ENCODE measurements at regions not wholly inside any gene's neighbourhood (a gene's known extent, or its start where the extent isn't known, plus 50 kb on each side); places are given as distances from the start of the nearest gene placed in this dataset.
A peak's percentile ranks its signal among the peaks of the same experiment; 100 is the strongest.

- no peak overlapping the region for H3K4me3 ChIP-seq (ENCODE audit: low read depth, low read length)
- in situ Hi-C loops (cut with HindIII; ENCODE audit: low sequenced_read_pairs) = no loop called here
- TF ChIP-seq, protein P1, sequence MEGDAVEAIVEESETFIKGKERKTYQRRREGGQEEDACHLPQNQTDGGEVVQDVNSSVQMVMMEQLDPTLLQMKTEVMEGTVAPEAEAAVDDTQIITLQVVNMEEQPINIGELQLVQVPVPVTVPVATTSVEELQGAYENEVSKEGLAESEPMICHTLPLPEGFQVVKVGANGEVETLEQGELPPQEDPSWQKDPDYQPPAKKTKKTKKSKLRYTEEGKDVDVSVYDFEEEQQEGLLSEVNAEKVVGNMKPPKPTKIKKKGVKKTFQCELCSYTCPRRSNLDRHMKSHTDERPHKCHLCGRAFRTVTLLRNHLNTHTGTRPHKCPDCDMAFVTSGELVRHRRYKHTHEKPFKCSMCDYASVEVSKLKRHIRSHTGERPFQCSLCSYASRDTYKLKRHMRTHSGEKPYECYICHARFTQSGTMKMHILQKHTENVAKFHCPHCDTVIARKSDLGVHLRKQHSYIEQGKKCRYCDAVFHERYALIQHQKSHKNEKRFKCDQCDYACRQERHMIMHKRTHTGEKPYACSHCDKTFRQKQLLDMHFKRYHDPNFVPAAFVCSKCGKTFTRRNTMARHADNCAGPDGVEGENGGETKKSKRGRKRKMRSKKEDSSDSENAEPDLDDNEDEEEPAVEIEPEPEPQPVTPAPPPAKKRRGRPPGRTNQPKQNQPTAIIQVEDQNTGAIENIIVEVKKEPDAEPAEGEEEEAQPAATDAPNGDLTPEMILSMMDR (IDR thresholded peaks at IDR 0.05; ENCODE audit: low read depth, low read length, missing control alignments) = no peak
- DNase-seq (ENCODE audit: low read depth) = no peak
Observed at GRCh38 chr2:19214682-19215391, 143.6 kb downstream of the OSR1 start.

- DNase-seq (ENCODE audit: low read depth) = no peak
- TF ChIP-seq, protein P1 (IDR thresholded peaks at IDR 0.05; ENCODE audit: low read depth, low read length, missing control alignments) = no peak
- H3K4me3 ChIP-seq (ENCODE audit: low read depth, low read length) = no peak overlapping the region
- in situ Hi-C loops (cut with HindIII; ENCODE audit: low sequenced_read_pairs) = no loop called here
Observed at GRCh38 chr2:19209575-19210341, 148.7 kb downstream of the OSR1 start.

DNA sequence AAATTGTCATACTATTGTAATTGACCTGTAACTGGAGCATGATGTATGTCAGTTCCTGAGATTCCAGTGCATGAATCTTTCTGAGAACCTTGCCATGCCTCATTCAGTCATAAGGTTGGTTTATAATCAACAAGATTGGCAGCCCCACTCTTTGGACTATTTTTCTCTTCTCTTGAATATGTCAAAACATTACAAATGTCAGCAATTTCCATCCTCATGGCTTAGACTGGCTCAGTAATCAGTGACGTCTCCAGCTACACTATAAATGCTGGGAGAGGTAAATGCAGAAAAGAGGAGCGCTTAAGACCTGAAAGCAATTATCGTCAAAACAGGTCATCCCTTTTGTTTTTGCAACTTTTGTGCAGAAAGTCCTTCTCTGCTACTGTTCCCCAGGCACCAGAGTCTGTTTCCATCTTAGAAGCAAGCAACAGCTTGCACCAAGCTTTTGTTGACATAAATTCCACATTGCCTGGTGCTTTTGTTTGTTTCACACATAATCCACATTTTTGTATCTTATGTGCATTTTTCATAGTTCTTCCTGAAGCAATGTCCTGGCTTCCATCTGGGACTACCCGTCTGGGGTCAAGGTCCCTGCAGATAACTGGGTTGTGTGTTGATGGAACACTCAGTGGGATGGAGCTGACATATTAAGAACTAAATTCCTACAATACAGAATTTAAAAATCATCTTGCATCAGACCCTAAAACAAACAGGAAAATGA, 149.8 kb downstream of the OSR1 start:
- in situ Hi-C loops (cut with HindIII; ENCODE audit: low sequenced_read_pairs) = no loop called here
- TF ChIP-seq, protein P1 (IDR thresholded peaks at IDR 0.05; ENCODE audit: low read depth, low read length, missing control alignments) = no peak
- H3K4me3 ChIP-seq (ENCODE audit: low read depth, low read length) = no peak overlapping the region
- DNase-seq (ENCODE audit: low read depth) = no peak

GRCh38 chr2:19207452-19207851, 151.0 kb downstream of the OSR1 start:
- H3K4me3 ChIP-seq (ENCODE audit: low read depth, low read length) = no peak overlapping the region
- TF ChIP-seq, protein P1 (IDR thresholded peaks at IDR 0.05; ENCODE audit: low read depth, low read length, missing control alignments) = no peak
- peak; percentile 20 for DNase-seq (ENCODE audit: low read depth)
- in situ Hi-C loops (cut with HindIII; ENCODE audit: low sequenced_read_pairs) = no loop called here

GRCh38 chr2:19205983-19206533, 152.4 kb downstream of the OSR1 start:
- TF ChIP-seq, protein P1 (IDR thresholded peaks at IDR 0.05; ENCODE audit: low read depth, low read length, missing control alignments) = no peak
- no peak for DNase-seq (ENCODE audit: low read depth)
- in situ Hi-C loops (cut with HindIII; ENCODE audit: low sequenced_read_pairs) = no loop called here
- no peak overlapping the region for H3K4me3 ChIP-seq (ENCODE audit: low read depth, low read length)

DNA sequence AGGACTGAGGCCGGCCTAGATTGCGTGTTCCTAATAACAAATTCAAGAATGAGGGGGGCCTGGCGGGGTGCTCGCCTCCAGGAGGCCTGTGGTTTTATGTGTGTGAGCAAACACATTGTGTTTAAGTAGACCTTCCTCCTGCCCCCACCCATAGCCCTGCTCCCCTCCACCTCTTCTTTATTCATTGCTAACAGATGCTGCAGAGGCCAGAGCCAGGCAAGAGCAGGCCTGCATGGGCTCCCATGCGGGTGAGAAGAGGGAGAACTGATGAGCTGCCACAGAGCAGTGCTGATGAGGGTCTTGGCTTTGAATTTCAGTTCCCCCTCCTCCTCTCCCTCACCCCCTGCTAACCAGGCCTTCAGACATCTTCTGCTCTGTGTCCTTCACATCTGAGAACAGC, 154.6 kb downstream of the OSR1 start:
- DNase-seq (ENCODE audit: low read depth) = no peak
- in situ Hi-C loops (cut with HindIII; ENCODE audit: low sequenced_read_pairs) = no loop called here
- TF ChIP-seq, protein P1 (IDR thresholded peaks at IDR 0.05; ENCODE audit: low read depth, low read length, missing control alignments) = no peak
- H3K4me3 ChIP-seq (ENCODE audit: low read depth, low read length) = no peak overlapping the region

All from astrocyte of the cerebellum (primary cell).